Gastroesophageal sphincter (tissue), 3 donors: ENCODE measurements at regions not wholly inside any gene's neighbourhood (a gene's known extent, or its start where the extent isn't known, plus 50 kb on each side); places are given as distances from the start of the nearest gene placed in this dataset.

Source experiments
- POLR2A ChIP-seq, 2 donors: fragments of 450-650 bp; IDR thresholded peaks; one replicate each; pipeline ENCODE4 v1.6.1; 2017; ENCODE audit warnings: antibody characterized with exemption in 2 of 2, mild to moderate bottlenecking in 2 of 2, moderate library complexity in 1 of 2
- TF ChIP-seq, protein P1 (sequence below), 4 experiments: fragments of 200-600 bp in 2 of 4; fragments of 450-650 bp in 2 of 4; sonication (generic) in 1 of 4; IDR thresholded peaks; one replicate each; pipeline ENCODE4 v1.5.1; 2017 to 2019; ENCODE audit warnings: antibody characterized with exemption in 4 of 4, mild to moderate bottlenecking in 2 of 4, moderate library complexity in 2 of 4

DNA sequence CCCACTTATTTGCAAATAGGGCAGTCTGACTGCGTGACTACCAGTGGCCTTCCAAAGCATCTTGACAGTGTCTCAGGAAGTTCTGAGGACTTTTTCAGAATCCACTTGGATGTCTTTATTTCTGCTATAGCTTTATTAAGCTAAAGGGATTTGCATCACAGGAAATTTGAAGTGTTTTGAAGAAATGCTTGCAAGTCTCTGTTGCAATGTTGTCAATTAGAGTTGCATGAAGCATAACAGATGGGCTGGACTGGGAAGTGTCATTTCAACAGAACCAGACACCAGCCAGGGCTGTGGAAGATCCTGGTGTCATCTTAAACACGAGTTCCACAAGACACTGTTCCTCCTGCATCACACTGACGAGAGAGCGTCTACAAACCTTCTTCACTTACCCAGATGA, 224.5 kb downstream of the EN1 start:
- TF ChIP-seq POLR2A (IDR thresholded peaks at IDR 0.05), result no peak
- TF ChIP-seq, protein P1, sequence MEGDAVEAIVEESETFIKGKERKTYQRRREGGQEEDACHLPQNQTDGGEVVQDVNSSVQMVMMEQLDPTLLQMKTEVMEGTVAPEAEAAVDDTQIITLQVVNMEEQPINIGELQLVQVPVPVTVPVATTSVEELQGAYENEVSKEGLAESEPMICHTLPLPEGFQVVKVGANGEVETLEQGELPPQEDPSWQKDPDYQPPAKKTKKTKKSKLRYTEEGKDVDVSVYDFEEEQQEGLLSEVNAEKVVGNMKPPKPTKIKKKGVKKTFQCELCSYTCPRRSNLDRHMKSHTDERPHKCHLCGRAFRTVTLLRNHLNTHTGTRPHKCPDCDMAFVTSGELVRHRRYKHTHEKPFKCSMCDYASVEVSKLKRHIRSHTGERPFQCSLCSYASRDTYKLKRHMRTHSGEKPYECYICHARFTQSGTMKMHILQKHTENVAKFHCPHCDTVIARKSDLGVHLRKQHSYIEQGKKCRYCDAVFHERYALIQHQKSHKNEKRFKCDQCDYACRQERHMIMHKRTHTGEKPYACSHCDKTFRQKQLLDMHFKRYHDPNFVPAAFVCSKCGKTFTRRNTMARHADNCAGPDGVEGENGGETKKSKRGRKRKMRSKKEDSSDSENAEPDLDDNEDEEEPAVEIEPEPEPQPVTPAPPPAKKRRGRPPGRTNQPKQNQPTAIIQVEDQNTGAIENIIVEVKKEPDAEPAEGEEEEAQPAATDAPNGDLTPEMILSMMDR (IDR thresholded peaks at IDR 0.05), result no peak
